ENCODE measurements at regions not wholly inside any gene's neighbourhood (a gene's known extent, or its start where the extent isn't known, plus 50 kb on each side); places are given as distances from the start of the nearest gene placed in this dataset.

- no peak for DNase-seq (ENCODE audit: low spot score)
These were observed 72.8 kb upstream of the MC4R start for GRCh38 chr18:60445341-60445740.

GRCh38 chr18:60446821-60447220, 74.2 kb upstream of the MC4R start:
- DNase-seq (ENCODE audit: low spot score) = no peak

- DNase-seq (ENCODE audit: low spot score) = no peak
These were observed 76.1 kb upstream of the MC4R start for GRCh38 chr18:60448487-60449267.

- DNase-seq (ENCODE audit: low spot score) = no peak
These were observed 79.8 kb upstream of the MC4R start for GRCh38 chr18:60452421-60452820.

- no peak for DNase-seq (ENCODE audit: low spot score)
These were observed 94.1 kb upstream of the MC4R start for GRCh38 chr18:60466677-60467076.

- no peak for DNase-seq (ENCODE audit: low spot score)
These were observed 97.0 kb upstream of the MC4R start for GRCh38 chr18:60469387-60470100.

GRCh38 chr18:60471652-60472051, 99.1 kb upstream of the MC4R start:
- no peak for DNase-seq (ENCODE audit: low spot score)

GRCh38 chr18:60485201-60485600, 112.6 kb upstream of the MC4R start:
- DNase-seq (ENCODE audit: low spot score) = no peak

- no peak for DNase-seq (ENCODE audit: low spot score)
These were observed 120.5 kb upstream of the MC4R start for GRCh38 chr18:60493066-60493465.

- DNase-seq (ENCODE audit: low spot score) = no peak
These were observed 127.1 kb upstream of the MC4R start for GRCh38 chr18:60499675-60500074.

GRCh38 chr18:60500960-60501359, 128.4 kb upstream of the MC4R start:
- DNase-seq (ENCODE audit: low spot score) = no peak

- no peak for DNase-seq (ENCODE audit: low spot score)
These were observed 130.0 kb upstream of the MC4R start for GRCh38 chr18:60502591-60502990.

GRCh38 chr18:60503199-60503598, 130.6 kb upstream of the MC4R start:
- DNase-seq (ENCODE audit: low spot score) = no peak

- no peak for DNase-seq (ENCODE audit: low spot score)
These were observed 133.6 kb upstream of the MC4R start for GRCh38 chr18:60506190-60506589.

GRCh38 chr18:60506682-60507081, 134.1 kb upstream of the MC4R start:
- no peak for DNase-seq (ENCODE audit: low spot score)

GRCh38 chr18:60508108-60508507, 135.5 kb upstream of the MC4R start:
- DNase-seq (ENCODE audit: low spot score) = no peak

- no peak for DNase-seq (ENCODE audit: low spot score)
These were observed 162.0 kb upstream of the MC4R start for GRCh38 chr18:60534538-60534937.

GRCh38 chr18:60537074-60537473, 164.5 kb upstream of the MC4R start:
- DNase-seq (ENCODE audit: low spot score) = no peak

- no peak for DNase-seq (ENCODE audit: low spot score)
These were observed 166.3 kb upstream of the MC4R start for GRCh38 chr18:60538891-60539290.

- no peak for DNase-seq (ENCODE audit: low spot score)
These were observed 169.1 kb upstream of the MC4R start for GRCh38 chr18:60541661-60542060.

- DNase-seq (ENCODE audit: low spot score) = no peak
These were observed 171.1 kb upstream of the MC4R start for GRCh38 chr18:60543646-60544045.

GRCh38 chr18:60549338-60549960, 176.9 kb upstream of the MC4R start:
- peak; percentile 4 for DNase-seq (ENCODE audit: low spot score)

GRCh38 chr18:60552948-60553347, 180.4 kb upstream of the MC4R start:
- DNase-seq (ENCODE audit: low spot score) = no peak
